NCI-H524 (cell line): ENCODE measurements at regions not wholly inside any gene's neighbourhood (a gene's known extent, or its start where the extent isn't known, plus 50 kb on each side); places are given as distances from the start of the nearest gene placed in this dataset.
A peak's percentile ranks its signal among the peaks of the same experiment; 100 is the strongest.

Experiments used
- DNase-seq, 2 experiments: peaks; one replicate each; lab custom pipeline; 2025; lab: John Stamatoyannopoulos, UW

DNA sequence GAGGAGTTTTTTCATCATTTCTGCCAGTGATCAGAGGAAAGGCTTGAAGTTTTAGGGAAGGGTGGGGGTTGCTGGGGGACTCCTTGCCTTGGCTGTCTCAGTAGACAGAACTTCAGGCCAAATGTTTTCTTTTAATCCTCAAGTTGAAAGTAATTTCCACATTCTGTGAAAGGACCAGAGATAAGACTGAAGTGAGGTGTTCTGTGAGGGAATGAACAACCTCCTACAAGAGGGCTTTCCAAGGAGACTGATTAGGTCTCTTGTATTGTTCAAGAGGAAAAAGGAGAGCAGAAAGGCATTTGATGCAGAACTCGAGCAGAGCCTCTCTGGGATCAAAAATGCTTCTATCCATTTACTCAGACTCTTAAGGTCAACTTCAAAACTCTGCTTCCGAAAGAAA lies 282.1 kb upstream of the ATP10B start:
- no peak for DNase-seq

DNA sequence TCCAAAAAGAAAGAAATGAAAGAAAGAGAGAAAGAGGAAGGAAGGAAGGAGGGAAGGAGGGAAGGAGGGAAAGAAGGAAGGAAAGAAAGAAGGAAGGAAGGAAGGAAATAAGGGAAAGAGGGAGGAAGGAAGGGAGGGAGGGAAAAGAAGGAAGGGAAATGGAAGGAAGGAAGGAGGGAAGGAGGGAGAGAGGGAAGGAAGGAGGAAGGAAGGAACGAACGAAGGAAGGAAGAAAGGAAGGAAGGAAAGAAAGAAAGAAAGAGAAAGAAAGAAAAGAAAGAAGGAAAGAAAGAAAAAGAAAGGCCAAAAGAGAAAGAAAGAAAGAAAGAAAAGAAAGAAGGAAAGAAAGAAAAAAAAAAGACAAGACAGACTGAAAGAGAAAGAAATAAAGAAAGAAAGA lies 263.9 kb upstream of the ATP10B start:
- DNase-seq = no peak

DNA sequence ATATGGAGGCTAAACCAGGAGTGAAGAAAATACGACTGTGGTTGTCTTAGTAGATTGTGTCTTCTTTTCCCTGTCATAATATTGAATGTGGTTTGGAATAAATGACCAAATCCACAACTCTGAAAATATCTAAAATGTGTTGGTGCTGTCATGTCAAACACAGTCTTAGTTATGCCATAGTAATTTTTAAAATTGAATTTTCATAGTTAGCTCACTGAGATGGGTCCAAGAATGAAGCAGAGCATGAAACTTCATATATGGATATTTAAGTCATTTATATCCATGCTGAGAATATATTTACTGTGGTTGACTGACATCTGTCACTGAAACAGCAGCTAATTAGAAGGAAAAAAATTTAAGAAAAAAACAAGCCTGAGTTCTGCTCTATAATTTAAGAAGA lies 260.4 kb upstream of the ATP10B start:
- no peak for DNase-seq

DNA sequence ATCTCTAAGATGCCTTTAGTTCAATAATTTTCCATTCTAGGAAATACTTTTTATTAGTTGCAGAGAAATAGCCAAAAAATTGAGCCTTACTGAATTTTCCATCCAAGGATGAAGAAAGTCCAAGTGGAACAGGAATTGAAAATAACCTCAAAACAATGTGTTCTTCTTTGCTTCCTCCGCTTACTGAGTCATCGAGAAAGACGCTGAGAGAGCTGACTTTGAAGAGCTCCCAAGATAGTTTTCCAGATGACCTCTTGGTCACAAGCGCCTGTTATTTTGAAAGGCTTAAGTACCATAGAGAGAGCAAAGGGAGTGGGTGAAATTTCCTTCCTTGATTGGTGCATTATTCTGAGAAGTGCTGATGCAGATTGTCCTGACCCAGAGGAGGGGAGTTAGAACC lies 253.5 kb upstream of the ATP10B start:
- no peak for DNase-seq

DNA sequence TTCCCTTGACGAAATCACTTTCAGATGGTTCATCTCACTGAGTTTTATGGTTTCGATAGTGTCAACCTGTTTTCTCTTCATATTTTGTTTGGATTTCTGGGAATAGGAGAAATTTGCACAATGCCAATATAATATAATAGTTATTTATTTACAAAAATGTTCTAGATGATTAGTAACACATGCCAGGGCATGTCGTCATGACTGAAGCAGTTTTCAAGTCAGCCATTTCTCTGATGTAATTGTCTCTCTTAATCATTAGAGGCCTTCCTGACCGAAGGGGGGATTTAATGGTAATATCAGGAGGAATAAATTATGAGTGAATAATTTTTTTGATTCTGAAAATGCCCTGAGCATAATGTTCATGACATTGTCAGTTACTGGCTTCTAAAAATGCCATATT lies 246.5 kb upstream of the ATP10B start:
- DNase-seq = no peak

DNA sequence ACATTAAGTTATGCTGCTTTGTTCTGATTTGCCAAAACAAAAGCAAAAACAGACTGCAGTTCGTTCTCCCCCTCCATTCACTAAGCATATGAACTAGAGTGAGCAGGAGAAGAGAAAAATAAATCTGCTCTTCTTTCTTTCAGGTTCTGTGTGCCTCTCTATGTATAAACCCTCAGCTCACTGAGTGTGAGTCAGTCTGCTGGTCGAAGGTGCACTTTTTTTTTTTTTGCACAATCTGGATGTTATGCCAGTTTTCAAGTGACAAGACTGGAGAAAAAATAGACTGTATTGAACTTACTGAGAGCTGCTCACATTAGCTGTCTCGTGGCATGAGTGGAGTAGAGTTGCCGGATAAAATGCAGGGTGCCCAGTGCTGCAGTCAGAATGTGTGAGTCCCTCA lies 244.6 kb upstream of the ATP10B start:
- no peak for DNase-seq

DNA sequence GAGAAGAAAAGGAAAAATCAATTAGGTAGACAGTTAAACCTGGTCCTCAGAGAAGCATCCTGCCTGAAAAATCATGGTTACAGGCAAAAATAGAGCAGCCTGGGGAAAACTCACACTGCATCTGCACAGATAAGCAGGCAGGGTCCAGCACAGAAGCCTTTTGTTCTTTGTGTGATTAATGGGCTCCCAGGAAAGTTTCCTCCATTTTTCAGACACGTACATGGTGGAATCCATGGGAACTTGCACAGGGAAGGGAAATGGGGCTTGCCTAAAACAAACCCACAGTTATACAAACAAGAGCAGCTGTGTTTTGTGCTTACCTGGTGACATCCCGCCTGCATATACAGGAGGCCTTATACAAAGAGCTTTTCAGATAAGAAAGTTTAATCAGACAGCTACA lies 243.9 kb upstream of the ATP10B start:
- DNase-seq = no peak

DNA sequence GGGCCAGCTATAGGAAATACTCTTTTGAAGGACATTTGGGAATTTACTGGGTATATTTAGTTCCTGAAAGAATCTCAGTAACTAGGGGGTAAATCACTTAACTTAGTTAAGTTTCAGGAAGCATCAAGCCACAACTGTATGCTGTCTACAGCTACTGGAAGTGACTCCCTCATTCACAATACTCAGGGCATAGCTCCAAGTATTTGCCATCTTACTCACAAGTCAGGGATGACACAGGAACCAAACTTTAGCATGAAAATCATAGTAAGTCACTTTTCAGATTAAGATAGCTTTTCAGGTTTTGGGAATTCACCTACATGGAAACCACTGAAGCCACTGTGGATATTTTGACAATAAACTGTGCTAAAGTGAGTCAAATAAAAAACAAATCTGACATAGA lies 242.4 kb upstream of the ATP10B start:
- DNase-seq = no peak

DNA sequence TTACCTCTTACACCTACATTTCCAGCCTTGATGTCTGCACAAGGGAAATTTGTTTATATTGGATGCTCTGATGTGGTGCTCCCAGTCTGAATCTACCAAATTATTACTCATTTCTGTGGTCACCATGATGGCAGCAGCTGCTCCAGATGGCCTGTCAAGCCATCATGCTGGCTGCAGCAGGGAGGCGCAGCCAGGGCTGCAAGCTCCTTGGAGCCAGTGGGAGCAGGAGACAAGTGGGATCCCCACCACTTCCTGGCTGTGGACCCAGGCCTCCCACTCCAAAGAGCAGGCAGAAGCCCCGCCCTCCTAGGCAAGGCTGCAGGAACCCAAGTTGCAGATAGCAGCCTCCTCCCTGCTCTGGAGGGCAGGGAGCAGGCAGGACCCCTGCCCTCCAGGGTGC lies 241.1 kb upstream of the ATP10B start:
- no peak for DNase-seq

DNA sequence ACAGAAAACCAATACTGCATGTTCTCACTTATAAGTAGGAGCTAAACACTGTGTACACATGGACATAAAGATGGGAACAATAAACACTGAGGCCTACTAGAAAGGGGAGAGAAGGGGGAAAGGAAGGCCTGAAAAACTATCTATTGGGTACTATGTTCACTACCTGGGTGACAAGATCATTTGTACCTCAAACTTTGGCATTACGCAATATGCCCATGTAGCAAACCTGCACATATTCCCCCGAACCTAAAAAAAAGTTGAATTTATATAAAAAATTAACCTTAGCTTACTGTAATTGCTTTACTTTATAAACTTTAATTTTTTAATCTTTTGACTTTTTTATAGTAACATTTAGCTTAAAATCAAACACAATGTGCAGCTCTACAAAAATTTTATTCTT lies 237.6 kb upstream of the ATP10B start:
- DNase-seq = no peak

DNA sequence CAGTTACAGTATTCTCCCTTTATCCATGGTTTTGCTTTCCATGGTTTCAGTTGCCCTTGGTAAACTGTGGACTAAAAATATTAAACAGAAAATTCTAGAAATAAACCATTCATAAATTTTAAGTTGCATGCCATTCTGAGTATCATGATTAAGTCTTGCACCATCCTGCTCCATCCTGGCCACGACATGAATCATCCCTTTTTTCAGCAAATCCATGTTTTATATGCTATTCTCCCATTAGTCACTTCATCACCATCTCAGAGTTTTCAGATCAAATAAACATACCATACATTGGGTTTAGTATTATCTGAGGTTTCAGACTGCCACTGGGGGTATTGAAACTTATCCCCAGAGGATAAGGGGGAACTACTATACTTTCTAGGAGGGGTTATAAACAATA lies 234.4 kb upstream of the ATP10B start:
- DNase-seq = no peak

DNA sequence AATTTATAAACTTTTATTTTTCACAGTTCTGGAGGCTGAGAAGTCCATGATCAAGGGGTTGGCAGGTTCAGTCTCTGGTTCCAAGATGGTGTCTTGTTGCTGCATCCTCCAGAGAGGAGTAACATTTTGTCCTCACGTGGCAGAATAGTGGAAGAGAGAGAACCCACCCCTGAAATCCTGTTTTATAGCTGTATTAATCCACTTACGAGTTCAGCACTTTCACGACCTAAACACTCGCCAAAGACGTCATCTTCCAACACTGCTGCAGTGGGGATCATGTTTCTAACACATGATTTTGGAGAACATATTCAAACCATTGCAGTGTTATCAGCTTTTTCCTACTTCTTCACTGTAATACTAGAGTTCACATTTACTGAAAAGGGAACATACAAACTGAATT lies 233.0 kb upstream of the ATP10B start:
- peak; percentile 65 to 86 for DNase-seq

DNA sequence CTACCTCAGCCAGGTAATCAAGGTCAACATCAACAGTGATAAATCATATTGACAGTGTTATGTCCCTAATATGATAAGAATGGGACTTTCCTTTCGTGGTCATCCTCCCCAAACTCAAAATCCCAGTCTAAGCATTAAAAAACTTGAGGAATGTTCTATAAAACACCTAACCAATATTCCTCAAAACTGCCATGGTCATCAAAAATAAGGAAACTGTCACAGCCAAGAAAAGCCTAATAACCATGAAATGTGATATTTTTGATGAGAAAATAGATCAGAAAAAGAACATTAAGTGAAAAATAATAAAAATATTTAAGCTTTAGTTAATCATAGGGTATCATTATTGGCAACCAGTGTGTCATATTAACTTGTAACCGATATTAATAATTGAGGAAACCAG lies 232.1 kb upstream of the ATP10B start:
- DNase-seq = no peak

DNA sequence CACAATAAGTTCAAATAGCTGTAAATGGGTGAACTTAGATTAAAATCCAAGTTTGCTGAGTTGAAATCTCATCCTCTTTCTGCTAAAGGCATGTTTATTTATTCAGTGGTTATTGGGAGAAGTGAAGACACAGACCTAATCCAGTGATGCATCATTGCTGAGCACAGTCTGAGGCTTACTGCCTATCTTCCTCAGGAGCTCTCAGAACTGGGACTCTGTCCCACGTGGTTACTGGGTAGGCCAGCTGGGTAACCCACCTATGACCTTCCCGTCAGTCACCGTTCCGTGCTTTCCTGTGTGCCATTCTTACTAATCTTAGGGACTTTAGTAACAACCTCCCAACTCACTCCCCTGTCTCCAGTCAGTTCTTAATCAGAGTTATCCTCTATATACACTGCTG lies 226.8 kb upstream of the ATP10B start:
- no peak for DNase-seq

DNA sequence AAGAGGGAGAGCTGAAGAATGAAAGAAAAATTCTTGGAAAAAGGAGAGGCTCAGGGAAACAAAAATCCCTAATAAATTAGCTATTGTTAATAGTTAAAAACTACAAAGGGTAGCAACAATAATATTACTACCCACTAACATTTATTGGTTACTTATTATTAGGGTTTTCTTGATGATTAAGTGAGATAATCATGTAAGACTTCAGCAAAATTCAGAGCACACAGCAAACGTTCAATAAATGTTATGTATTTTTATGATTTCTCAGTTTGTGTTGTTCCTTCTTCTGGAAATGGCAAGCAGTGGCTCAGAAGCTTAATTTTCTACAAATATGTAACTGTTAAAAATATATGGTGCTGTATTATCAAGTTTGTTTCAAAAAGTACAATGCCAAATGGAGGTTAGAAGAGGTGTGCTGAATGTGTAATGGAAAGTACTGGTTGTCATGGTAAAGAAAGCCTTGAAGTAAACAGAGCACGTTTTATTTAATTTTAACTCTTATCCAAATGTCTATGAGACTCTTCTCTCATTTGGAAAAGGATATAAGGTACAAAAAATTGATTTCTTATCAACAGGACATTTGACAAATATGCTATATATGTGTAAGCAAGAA lies 226.0 kb upstream of the ATP10B start:
- DNase-seq = no peak

DNA sequence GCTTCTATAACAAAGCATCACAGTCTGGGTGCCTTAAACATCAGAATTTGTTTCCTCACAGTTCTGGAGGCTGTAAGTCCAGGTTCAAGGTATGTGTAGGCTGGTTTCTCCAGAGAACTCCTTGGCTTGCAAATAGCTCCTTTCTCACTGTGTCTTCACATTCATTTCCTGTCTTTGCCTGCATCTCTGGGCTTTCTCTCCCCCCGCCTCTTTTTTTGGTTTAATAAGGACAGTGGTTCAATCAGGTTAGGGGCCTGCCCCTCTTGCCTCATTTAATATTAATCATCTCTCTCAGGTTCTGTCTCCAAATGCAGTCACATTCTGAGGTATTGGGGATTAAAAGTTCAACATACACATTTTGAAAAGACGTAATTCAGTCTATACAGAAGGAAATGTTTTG lies 225.5 kb upstream of the ATP10B start:
- no peak for DNase-seq

DNA sequence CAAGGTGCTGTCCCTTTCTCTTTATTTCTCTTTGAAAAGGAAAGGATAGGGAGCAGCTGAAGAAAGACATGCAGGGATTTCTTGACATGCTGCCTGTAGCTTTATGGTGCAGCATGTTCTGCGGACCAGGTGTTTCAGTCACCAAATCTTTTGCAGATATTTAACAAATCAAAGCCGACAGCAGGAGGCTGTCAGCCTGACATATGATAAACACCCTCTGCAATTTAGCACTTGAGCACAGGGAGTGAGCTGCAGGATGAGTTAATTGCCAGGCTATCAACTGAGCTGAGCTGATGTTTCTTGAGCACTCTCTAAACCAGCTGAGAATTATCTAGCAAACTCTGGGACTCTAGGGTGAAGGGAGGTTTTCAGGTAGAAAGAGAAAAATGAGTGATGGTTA lies 212.8 kb upstream of the ATP10B start:
- DNase-seq = peak; percentile 68 to 93

DNA sequence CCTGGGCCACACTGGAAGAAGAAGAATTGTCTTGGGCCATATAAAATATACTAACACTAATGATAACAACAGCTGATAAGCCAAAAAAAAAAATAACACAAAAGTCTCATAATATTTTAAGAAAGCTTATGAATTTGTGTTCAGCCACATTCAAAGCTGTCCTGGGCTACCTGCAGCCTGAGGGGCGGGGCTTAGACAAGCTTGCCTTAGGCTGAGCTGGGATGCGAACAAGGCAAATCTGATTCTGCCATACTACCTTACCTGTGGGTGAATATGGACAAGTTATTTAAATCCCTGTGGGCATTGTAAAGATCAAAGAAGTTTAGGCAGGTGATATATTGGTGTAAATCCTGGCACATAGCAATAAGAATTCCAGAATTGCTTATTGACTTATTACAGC lies 212.3 kb upstream of the ATP10B start:
- no peak for DNase-seq

DNA sequence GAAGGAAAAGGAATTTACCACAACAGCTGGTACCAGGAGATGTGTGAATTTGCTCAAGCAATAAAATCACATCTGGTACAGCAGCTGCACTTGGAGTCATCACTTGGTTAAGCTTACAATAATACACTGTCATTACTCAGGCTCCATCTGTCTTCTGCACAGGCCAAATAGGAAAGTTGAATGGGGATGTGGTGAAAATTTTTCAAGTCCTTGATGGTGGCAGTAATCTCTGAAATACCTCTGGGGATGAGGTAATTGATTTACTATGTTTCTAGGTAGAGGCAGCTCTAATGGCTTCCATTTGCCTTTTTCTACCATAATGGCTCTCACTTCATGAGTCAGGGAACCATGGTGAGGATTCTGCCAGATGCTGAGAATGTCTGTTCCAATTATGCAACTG lies 206.8 kb upstream of the ATP10B start:
- DNase-seq = peak; percentile 90 to 96

DNA sequence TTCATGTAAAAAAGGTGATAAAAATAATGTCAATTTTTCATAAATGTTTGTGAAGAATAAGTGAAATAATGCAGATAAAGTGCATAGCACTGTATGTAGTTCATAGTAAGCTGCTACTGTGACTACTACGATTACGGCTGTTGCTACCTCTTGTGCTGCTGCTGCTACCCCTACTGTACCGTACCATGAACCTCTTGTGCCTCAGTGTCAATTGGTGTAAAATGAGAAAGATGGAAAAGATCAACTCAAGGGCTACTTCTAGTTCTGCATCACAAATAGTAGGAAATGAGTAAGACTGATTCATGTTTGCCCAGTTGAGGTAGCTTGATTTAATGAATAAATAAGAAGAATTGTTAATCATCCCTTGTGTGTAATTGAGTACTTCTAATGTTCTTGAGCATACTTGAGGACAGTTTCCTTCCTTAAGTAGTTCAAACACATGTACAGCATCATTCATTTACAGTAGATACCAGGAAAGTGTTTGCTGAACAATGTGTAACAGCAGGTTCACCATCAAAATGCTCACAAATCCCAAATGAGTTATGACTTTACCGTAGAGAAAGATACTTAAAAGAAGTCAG lies 200.0 kb upstream of the ATP10B start:
- peak; percentile 5 to 41 for DNase-seq

DNA sequence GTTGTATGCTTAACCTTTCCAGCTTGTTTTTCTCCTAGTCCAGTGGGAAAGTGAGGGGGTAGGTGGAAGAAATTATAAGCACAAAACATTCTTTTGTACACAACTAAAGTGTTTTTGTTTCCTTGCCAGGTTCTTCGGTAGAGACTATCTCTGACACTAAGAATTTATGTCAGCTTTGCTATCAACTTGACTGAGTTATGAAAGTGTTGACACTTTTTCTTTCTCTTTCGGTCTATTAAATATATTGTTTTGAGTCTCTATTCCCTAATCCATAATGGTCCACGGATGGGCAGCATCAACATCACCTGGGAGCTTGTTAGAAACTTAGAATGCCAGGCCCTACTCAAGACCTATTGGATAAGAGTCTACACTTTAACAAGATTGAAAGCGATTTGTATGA lies 195.0 kb upstream of the ATP10B start:
- DNase-seq = peak in 1 of 2 experiments; percentile 24

DNA sequence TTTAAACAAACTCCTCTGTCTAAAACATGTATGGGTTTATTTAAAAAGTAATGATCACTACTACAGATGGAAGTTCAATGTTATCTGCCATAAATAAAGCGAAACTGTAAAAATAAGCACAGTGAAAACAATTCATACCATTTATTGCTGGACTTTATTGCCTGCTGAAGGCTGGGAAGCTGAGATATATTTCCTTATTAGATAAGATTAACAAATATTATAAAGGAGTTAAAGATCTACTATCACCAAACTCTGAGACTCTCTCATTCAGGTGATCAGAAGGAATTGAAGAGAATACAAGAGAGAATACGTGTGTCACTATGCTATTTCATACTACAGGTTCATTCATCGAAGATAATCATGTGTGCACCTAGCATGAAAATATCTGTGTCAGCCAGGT lies 190.9 kb upstream of the ATP10B start:
- no peak for DNase-seq

DNA sequence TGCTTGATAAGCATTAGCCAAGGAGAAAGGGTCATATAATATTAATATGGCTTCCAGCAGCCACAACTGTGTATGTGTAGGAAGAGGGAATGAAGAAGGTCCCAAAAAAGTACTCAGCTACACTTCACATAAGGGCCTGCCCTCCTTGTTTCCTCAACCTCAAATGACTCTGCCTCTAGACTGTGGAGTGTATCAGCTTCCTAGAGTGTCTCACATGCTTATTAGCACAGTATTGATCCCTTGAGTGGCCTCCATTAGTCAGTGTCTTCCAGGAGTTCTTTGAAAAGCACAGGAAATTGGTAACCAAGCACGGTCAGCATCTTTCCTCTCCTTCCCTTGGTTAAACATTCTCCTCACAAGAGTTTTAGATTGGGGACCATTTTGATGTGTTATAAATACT lies 190.4 kb upstream of the ATP10B start:
- no peak for DNase-seq

DNA sequence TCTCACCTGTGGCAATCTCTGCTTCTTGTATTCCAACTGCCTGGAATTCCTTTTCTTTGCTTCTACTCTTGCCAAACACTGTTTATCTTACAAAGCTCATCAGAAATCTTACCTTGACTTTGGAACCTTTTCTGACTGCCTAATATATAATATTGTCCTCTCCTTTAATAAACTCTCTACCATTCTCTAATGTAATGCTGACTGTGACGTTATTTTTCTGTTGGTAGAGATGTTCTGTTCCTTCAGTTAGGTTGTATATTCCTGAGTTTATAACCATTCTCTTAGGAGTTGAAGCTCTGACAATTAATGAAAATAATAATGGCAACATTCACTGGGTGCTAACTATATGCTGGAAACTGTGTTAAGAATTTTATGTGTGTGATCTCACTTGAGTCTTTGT lies 188.8 kb upstream of the ATP10B start:
- no peak for DNase-seq

DNA sequence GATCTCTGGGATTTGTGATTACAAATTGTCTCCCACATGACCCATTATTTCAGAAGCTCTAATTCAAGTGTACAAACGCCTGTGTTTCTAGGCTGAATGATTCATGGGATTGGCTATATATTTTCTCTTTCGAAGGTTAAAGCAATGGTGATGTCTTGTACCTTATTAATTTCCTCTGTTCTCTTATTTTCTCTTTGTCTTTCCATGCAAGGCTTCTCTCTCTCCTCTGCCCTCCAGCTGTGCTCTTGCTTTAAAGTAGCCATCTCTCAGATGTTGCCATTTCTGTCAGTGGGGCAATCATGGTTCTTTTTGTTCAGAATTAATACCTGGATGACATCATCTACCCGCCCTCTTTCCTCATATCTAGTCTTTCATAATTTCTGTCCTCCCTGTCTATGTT lies 184.3 kb upstream of the ATP10B start:
- no peak for DNase-seq
